ENCODE measurements at regions not wholly inside any gene's neighbourhood (a gene's known extent, or its start where the extent isn't known, plus 50 kb on each side); places are given as distances from the start of the nearest gene placed in this dataset.

DNA sequence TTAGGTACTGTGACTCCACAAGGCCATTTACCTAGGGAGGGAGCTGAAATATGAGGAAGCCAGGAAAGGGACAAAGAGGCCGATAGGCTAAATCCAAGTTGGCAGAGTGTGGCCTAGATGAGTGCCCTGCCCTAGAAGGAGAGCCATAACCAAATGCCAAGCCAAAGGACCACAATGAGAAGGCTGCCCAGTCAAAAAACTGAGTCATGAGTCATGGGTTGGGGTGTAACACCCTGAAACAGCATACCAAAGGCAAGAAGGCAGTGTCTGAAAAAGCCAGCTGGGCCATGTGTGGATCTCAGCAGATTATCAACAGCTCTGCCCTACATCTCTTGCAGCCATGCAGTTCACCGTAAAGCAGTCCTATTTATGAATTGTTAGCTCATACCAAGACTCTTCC, 171.7 kb downstream of the PHLDA1 start:
- POLR2A ChIA-PET = no interaction called here
- no peak for TF ChIP-seq FOSL2 (IDR thresholded peaks at IDR 0.05; ENCODE audit: borderline replicate concordance, low read depth)
- TF ChIP-seq, protein P1, sequence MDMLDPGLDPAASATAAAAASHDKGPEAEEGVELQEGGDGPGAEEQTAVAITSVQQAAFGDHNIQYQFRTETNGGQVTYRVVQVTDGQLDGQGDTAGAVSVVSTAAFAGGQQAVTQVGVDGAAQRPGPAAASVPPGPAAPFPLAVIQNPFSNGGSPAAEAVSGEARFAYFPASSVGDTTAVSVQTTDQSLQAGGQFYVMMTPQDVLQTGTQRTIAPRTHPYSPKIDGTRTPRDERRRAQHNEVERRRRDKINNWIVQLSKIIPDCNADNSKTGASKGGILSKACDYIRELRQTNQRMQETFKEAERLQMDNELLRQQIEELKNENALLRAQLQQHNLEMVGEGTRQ (IDR thresholded peaks at IDR 0.05; ENCODE audit: borderline replicate concordance, low read depth, low read length) = no peak
- no peak for TF ChIP-seq ELF1 (IDR thresholded peaks at IDR 0.05)
- no peak for TF ChIP-seq FOXJ3 (CRISPR knock-in tag; IDR thresholded peaks at IDR 0.05)
- TF ChIP-seq, protein P2, sequence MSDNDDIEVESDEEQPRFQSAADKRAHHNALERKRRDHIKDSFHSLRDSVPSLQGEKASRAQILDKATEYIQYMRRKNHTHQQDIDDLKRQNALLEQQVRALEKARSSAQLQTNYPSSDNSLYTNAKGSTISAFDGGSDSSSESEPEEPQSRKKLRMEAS (IDR thresholded peaks at IDR 0.05; ENCODE audit: low read depth) = no peak
- no peak for TF ChIP-seq RFX5 (IDR thresholded peaks at IDR 0.05; ENCODE audit: low read length)
- TF ChIP-seq, protein P3, sequence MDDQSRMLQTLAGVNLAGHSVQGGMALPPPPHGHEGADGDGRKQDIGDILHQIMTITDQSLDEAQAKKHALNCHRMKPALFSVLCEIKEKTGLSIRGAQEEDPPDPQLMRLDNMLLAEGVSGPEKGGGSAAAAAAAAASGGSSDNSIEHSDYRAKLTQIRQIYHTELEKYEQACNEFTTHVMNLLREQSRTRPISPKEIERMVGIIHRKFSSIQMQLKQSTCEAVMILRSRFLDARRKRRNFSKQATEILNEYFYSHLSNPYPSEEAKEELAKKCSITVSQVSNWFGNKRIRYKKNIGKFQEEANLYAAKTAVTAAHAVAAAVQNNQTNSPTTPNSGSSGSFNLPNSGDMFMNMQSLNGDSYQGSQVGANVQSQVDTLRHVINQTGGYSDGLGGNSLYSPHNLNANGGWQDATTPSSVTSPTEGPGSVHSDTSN (IDR thresholded peaks at IDR 0.05) = no peak
- TF ChIP-seq, protein P4, sequence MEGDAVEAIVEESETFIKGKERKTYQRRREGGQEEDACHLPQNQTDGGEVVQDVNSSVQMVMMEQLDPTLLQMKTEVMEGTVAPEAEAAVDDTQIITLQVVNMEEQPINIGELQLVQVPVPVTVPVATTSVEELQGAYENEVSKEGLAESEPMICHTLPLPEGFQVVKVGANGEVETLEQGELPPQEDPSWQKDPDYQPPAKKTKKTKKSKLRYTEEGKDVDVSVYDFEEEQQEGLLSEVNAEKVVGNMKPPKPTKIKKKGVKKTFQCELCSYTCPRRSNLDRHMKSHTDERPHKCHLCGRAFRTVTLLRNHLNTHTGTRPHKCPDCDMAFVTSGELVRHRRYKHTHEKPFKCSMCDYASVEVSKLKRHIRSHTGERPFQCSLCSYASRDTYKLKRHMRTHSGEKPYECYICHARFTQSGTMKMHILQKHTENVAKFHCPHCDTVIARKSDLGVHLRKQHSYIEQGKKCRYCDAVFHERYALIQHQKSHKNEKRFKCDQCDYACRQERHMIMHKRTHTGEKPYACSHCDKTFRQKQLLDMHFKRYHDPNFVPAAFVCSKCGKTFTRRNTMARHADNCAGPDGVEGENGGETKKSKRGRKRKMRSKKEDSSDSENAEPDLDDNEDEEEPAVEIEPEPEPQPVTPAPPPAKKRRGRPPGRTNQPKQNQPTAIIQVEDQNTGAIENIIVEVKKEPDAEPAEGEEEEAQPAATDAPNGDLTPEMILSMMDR (IDR thresholded peaks at IDR 0.05) = no peak
- TF ChIP-seq SIN3A (IDR thresholded peaks at IDR 0.05; ENCODE audit: borderline replicate concordance, low read depth, low read length) = no peak
- no peak overlapping the region for H2AFZ ChIP-seq (ENCODE audit: low read depth)
- H3K4me3 ChIP-seq (ENCODE audit: low read depth in 2 of 2, low read length in 1 of 2) = no peak overlapping the region
- CTCF ChIA-PET = interaction anchor here (1.2 kb wide), 1 partner anchor 63 kb away, joined by 3 read pairs; no protein-coding TSS in a partner anchor
- 67% methylated on average over 2 of the region's 2 CpGs for WGBS (ENCODE audit: low lambda C conversion rate)
- H3K27ac ChIP-seq (ENCODE audit: low read depth in 2 of 2, low read length in 1 of 2) = no peak overlapping the region
- no peaks in the 10 kb centered on the region for H4K20me1 ChIP-seq (ENCODE audit: insufficient read depth)
- no peaks in the 10 kb centered on the region for H3K9me2 ChIP-seq
- no peak overlapping the region for H3K9ac ChIP-seq
- H3K9me3 ChIP-seq = no peaks in the 10 kb centered on the region
- H3K27me3 ChIP-seq (ENCODE audit: insufficient read depth) = no peaks in the 10 kb centered on the region
- no peaks in the 10 kb centered on the region for H3K79me2 ChIP-seq (ENCODE audit: insufficient read depth)
- peaks cover 23% of the 10 kb centered on the region for H3F3A ChIP-seq (replicated peaks; ENCODE audit: insufficient read depth)
- H3K36me3 ChIP-seq (replicated peaks in 1 of 2; ENCODE audit: control insufficient read depth in 1 of 2, insufficient read depth in 2 of 2, low read length in 1 of 2) = no peaks in the 10 kb centered on the region
- H3K4me2 ChIP-seq = no peak overlapping the region
- H3K4me1 ChIP-seq (ENCODE audit: control insufficient read depth in 1 of 2, insufficient read depth in 2 of 2, low read depth in 1 of 2, low read length in 1 of 2) = peaks cover 2 to 13% of the 10 kb centered on the region in 2 experiments; a peak in 2 of 4 replicates
- no peak for DNase-seq

DNA sequence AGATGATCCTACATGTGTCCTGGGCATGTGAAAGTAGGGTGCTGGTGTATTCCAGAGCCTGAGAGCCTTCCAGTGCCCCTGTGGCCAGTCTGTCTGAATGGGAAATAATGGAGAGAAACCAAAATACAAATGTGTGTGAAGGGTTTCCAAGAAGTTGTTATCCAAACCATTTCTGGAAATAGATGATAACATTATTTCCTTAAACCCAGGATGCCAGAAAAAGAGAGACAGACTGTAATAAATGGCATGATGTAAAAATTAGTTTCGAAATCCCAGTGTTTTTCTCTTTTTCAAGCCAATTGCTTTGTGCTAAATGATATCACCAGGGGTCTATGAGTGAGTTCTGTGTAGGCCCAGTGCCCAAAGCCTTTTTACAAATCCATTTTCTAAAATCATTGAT, 175.3 kb downstream of the PHLDA1 start:
- Histone ChIP-seq H4K20me1 (ENCODE audit: insufficient read depth) (no peaks in the 10 kb centered on the region), H3F3A (replicated peaks; ENCODE audit: insufficient read depth) (peaks cover 5% of the 10 kb centered on the region), H3K9me3 (no peaks in the 10 kb centered on the region), H3K36me3 (replicated peaks in 1 of 2; ENCODE audit: control insufficient read depth in 1 of 2, insufficient read depth in 2 of 2, low read length in 1 of 2) (no peaks in the 10 kb centered on the region), H3K9me2 (no peaks in the 10 kb centered on the region), H3K4me2 (no peak overlapping the region), H3K9ac (no peak overlapping the region), H3K27ac (ENCODE audit: low read depth in 2 of 2, low read length in 1 of 2) (no peak overlapping the region), H2AFZ (ENCODE audit: low read depth) (no peak overlapping the region), H3K4me1 (ENCODE audit: control insufficient read depth in 1 of 2, insufficient read depth in 2 of 2, low read depth in 1 of 2, low read length in 1 of 2) (peaks cover 5 to 7% of the 10 kb centered on the region in 2 experiments; a peak in 3 of 4 replicates), H3K4me3 (ENCODE audit: low read depth in 2 of 2, low read length in 1 of 2) (no peak overlapping the region), H3K79me2 (ENCODE audit: insufficient read depth) (no peaks in the 10 kb centered on the region), H3K27me3 (ENCODE audit: insufficient read depth) (no peaks in the 10 kb centered on the region)
- ChIA-PET POLR2A (no interaction called here), CTCF (no interaction called here)
- 85% methylated on average over 1 of the region's 1 CpG for WGBS (ENCODE audit: low lambda C conversion rate)
- DNase-seq = no peak
- TF ChIP-seq, protein P5, sequence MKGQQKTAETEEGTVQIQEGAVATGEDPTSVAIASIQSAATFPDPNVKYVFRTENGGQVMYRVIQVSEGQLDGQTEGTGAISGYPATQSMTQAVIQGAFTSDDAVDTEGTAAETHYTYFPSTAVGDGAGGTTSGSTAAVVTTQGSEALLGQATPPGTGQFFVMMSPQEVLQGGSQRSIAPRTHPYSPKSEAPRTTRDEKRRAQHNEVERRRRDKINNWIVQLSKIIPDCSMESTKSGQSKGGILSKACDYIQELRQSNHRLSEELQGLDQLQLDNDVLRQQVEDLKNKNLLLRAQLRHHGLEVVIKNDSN (IDR thresholded peaks at IDR 0.05; ENCODE audit: borderline replicate concordance, low read depth) = no peak
- TF ChIP-seq CHD2 (IDR thresholded peaks at IDR 0.05; ENCODE audit: low read length, partially characterized antibody) (no peak), GATA2 (CRISPR knock-in tag; IDR thresholded peaks at IDR 0.05) (no peak), ELF1 (IDR thresholded peaks at IDR 0.05) (no peak), GABPA (IDR thresholded peaks at IDR 0.05; ENCODE audit: low read depth) (no peak), FOXM1 (IDR thresholded peaks at IDR 0.05; ENCODE audit: low read depth) (no peak), FOXJ3 (CRISPR knock-in tag; IDR thresholded peaks at IDR 0.05) (no peak), MXI1 (IDR thresholded peaks at IDR 0.05; ENCODE audit: low read depth, low read length) (no peak), SMC3 (IDR thresholded peaks at IDR 0.05; ENCODE audit: low read depth, low read length) (no peak), MEF2A (IDR thresholded peaks at IDR 0.05; ENCODE audit: borderline replicate concordance, low read depth) (no peak), RCOR1 (IDR thresholded peaks at IDR 0.05; ENCODE audit: low read length) (no peak), SIN3A (IDR thresholded peaks at IDR 0.05; ENCODE audit: borderline replicate concordance, low read depth, low read length) (no peak), EP300 (IDR thresholded peaks at IDR 0.05; ENCODE audit: borderline replicate concordance in 1 of 2, low read depth in 1 of 2, low read length in 1 of 2) (no peak)
- TF ChIP-seq, protein P2 (IDR thresholded peaks at IDR 0.05; ENCODE audit: low read depth) = no peak
- TF ChIP-seq, protein P3 (IDR thresholded peaks at IDR 0.05) = no peak
- TF ChIP-seq, protein P1 (IDR thresholded peaks at IDR 0.05; ENCODE audit: borderline replicate concordance, low read depth, low read length) = no peak
